GM12878 (cell line): ENCODE measurements at regions not wholly inside any gene's neighbourhood (a gene's known extent, or its start where the extent isn't known, plus 50 kb on each side); places are given as distances from the start of the nearest gene placed in this dataset.

ENCODE experiments used
- ATAC-seq: fragments of 200-7000 bp; cut with Tn5 transposase; 3 replicates; pipeline ENCODE4 v1.9.1; 2020; ENCODE audit warnings: mild to moderate bottlenecking, moderate library complexity
- BruUV-seq: library from RNA; stranded (reverse); fragments of 400-500 nt; replicated peaks from 2 replicates; lab custom pipeline; 2021; lab: Mats Ljungman, UMichigan
- CTCF ChIA-PET: fragments of 300-600 bp; sonication (Branson Sonifier 250); formaldehyde crosslinking; extraction: SDS; loops from one replicate; lab custom pipeline; 2021; ENCODE audit warnings: inconsistent platforms; lab: Yijun Ruan, JAX
- POLR2A ChIA-PET: fragments of 350-600 bp; formaldehyde crosslinking; extraction: SDS; loops from one replicate; lab custom pipeline; 2021; ENCODE audit warnings: inconsistent platforms; lab: Charles Lee
- RAD21 ChIA-PET: fragments of 300-600 bp; sonication (Branson Sonifier 250); formaldehyde crosslinking; loops from one replicate; lab custom pipeline; 2023; ENCODE audit warnings: antibody characterized with exemption; ENCODE audit not compliant: unreplicated experiment; lab: Charles Lee
- SMC1A ChIA-PET: fragments of 300-600 bp; sonication (Branson Sonifier 250); formaldehyde crosslinking; loops from one replicate; lab custom pipeline; 2023; ENCODE audit not compliant: unreplicated experiment, uncharacterized antibody; lab: Charles Lee
- DNase-seq: peaks from one replicate; pipeline ENCODE4 v3.0.0-alpha.2; 2011; ENCODE audit warnings: low read depth, low spot score
- FAIRE-seq: peaks from 3 replicates; lab custom pipeline; 2011; peaks lifted over from hg19 to GRCh38; lab: Jason Lieb, UNC
- H2AFZ ChIP-seq: 2 replicates; pipeline ENCODE4 v1.6.0; 2011; ENCODE audit warnings: low read depth, low read length, control low read depth; ENCODE audit not compliant: control insufficient read depth
- H3K27ac ChIP-seq: 2 replicates; pipeline ENCODE4 v1.5.1; 2011; ENCODE audit warnings: control low read depth; ENCODE audit not compliant: control insufficient read depth, insufficient read depth
- H3K27me3 ChIP-seq, 2 experiments: replicated peaks in 1 of 2; 2 replicates each; pipeline versions ENCODE4 v1.6.0 to v1.6.1; 2011; ENCODE audit warnings: low read length in 1 of 2; ENCODE audit not compliant: control insufficient read depth in 2 of 2, insufficient read depth in 2 of 2
- H3K36me3 ChIP-seq, 2 experiments: 2 replicates each; pipeline ENCODE4 v1.5.1; 2011; ENCODE audit warnings: low read length in 1 of 2; ENCODE audit not compliant: control insufficient read depth in 2 of 2, insufficient read depth in 2 of 2
- H3K4me1 ChIP-seq: 2 replicates; pipeline ENCODE4 v1.6.1; 2011; ENCODE audit warnings: mild to moderate bottlenecking, low read length, moderate library complexity, mixed read lengths; ENCODE audit not compliant: control insufficient read depth, insufficient read depth
- H3K4me2 ChIP-seq: 2 replicates; pipeline ENCODE4 v1.6.0; 2011; ENCODE audit warnings: control low read depth; ENCODE audit not compliant: control insufficient read depth, insufficient read depth
- H3K4me3 ChIP-seq: fragments of 200-600 bp; sonication (generic); 2 replicates; pipeline ENCODE4 v1.5.1; 2016
- H3K79me2 ChIP-seq: 2 replicates; pipeline ENCODE4 v1.6.0; 2011; ENCODE audit warnings: low read length; ENCODE audit not compliant: control insufficient read depth, insufficient read depth
- H3K9ac ChIP-seq: 2 replicates; pipeline ENCODE4 v1.8.0; 2011; ENCODE audit warnings: low read length, control low read depth, mixed read lengths; ENCODE audit not compliant: control insufficient read depth, insufficient read depth
- H3K9me3 ChIP-seq: replicated peaks from 3 replicates; pipeline ENCODE4 v1.5.1; 2011; ENCODE audit warnings: mild to moderate bottlenecking, low read length; ENCODE audit not compliant: control insufficient read depth, insufficient read depth
- H4K20me1 ChIP-seq: 2 replicates; pipeline ENCODE4 v1.6.0; 2011; ENCODE audit not compliant: control insufficient read depth, insufficient read depth
- CEBPB ChIP-seq, 2 experiments: fragments of 150-350 bp in 1 of 2; IDR thresholded peaks; 2 replicates each; pipeline ENCODE4 v1.6.1; 2012 to 2014; ENCODE audit warnings: low read depth in 2 of 2, low read length in 2 of 2, borderline replicate concordance in 1 of 2, inconsistent platforms in 1 of 2
- NFXL1 ChIP-seq: fragments of 450-650 bp; IDR thresholded peaks from 2 replicates; pipeline ENCODE4 v1.6.1; 2017; ENCODE audit warnings: antibody characterized with exemption, mild to moderate bottlenecking, borderline replicate concordance
- SMAD1 ChIP-seq: fragments of 450-650 bp; IDR thresholded peaks from 2 replicates; pipeline ENCODE4 v1.6.1; 2018; ENCODE audit warnings: mild to moderate bottlenecking, low read depth; ENCODE audit not compliant: partially characterized antibody
- TARDBP ChIP-seq: IDR thresholded peaks from 2 replicates; pipeline ENCODE4 v1.6.1; 2016; ENCODE audit warnings: borderline replicate concordance
- WGBS: methylation state at CpG from one replicate; pipeline ENCODE4 v1.1.6; 2016; ENCODE audit warnings: low lambda C conversion rate; ENCODE audit not compliant: insufficient replicate concordance, insufficient coverage; ENCODE audit errors: missing lambda C conversion rate; 5-methylcytosine and 5-hydroxymethylcytosine counted together
- in situ Hi-C: fragments of 300-500 bp; cut with MboI; formaldehyde crosslinking; loops from 9 replicates; pipeline ENCODE4 v1.14.3; 2018; ENCODE audit warnings: mixed read lengths
- intact Hi-C: fragments of 100-400 bp; cut with micrococcal nuclease; formaldehyde crosslinking; loops from one replicate; pipeline ENCODE4 v1.14.2; 2022; ENCODE audit not compliant: unreplicated experiment
- TF ChIP-seq, protein P1 (sequence below): fragments of 450-650 bp; conservative IDR thresholded peaks from 2 replicates; pipeline ENCODE4 v1.6.1; 2017; ENCODE audit warnings: mild to moderate bottlenecking, moderate library complexity

DNA sequence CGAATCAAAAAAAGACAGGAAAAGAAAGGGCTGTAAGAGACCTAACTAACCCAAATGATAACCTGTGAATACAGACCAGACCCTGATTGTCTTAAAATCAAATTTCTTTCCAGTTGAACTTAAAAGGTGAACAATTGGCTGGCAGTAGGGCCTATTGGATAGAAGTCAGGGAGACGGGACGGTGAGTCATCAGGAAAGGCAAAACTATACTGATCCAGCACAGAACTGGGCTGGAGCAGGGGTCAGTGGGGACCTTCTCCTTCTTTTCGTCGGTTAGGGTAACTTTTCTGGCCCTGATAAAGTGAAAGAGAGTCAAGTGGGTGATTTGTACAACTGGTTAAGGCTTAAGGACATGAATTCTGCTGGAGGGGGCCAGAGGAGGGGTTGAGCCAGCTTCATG lies 84.9 kb upstream of the OTX2 start:
- intact Hi-C loops = no loop called here
- BruUV-seq = no TSS peak
- H3K4me3 ChIP-seq = no peak overlapping the region
- no peaks in the 10 kb centered on the region; a peak in 2 of 4 replicates for H3K27me3 ChIP-seq
- FAIRE-seq (no peak), ATAC-seq (no peak), DNase-seq (no peak)
- no peaks in the 10 kb centered on the region for H3K4me1 ChIP-seq
- ChIA-PET SMC1A (no interaction called here), CTCF (no interaction called here), POLR2A (no interaction called here), RAD21 (no interaction called here)
- H4K20me1 ChIP-seq = no peaks in the 10 kb centered on the region
- H3K9ac ChIP-seq = no peak overlapping the region
- in situ Hi-C loops = no loop called here
- no peaks in the 10 kb centered on the region for H3K79me2 ChIP-seq
- H3K36me3 ChIP-seq = no peaks in the 10 kb centered on the region
- no peak overlapping the region for H3K4me2 ChIP-seq
- no peak for TF ChIP-seq SMAD1
- TF ChIP-seq, protein P1, sequence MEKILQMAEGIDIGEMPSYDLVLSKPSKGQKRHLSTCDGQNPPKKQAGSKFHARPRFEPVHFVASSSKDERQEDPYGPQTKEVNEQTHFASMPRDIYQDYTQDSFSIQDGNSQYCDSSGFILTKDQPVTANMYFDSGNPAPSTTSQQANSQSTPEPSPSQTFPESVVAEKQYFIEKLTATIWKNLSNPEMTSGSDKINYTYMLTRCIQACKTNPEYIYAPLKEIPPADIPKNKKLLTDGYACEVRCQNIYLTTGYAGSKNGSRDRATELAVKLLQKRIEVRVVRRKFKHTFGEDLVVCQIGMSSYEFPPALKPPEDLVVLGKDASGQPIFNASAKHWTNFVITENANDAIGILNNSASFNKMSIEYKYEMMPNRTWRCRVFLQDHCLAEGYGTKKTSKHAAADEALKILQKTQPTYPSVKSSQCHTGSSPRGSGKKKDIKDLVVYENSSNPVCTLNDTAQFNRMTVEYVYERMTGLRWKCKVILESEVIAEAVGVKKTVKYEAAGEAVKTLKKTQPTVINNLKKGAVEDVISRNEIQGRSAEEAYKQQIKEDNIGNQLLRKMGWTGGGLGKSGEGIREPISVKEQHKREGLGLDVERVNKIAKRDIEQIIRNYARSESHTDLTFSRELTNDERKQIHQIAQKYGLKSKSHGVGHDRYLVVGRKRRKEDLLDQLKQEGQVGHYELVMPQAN = no peak
- WGBS = 34% methylated on average over 5 of the region's 5 CpGs
- H2AFZ ChIP-seq = no peak overlapping the region
- no peak overlapping the region for H3K27ac ChIP-seq
- H3K9me3 ChIP-seq = no peaks in the 10 kb centered on the region

DNA sequence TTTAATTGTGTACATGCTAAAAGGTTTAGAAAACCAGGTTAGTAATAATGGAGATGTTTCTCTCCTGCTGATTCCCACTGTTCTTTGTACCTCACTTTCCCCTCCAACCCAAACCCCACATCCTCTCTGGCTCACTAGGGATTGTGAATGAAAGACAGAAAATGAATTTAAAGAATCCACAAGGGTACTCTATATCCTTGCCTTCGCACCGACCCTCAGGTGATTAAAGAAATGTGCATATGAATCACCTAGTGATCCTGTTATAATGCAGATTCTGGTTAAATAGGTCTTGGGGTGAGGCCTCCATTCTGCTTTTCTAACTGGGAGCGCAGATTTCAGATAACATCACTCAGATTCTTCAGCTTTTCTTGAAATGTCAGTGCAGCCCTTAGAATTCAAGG lies 84.3 kb upstream of the OTX2 start:
- RAD21 ChIA-PET = no interaction called here
- SMC1A ChIA-PET = no interaction called here
- Histone ChIP-seq H3K36me3 (no peaks in the 10 kb centered on the region), H3K79me2 (no peaks in the 10 kb centered on the region), H4K20me1 (no peaks in the 10 kb centered on the region), H3K4me1 (no peaks in the 10 kb centered on the region), H3K9me3 (no peaks in the 10 kb centered on the region), H3K27me3 (no peaks in the 10 kb centered on the region; a peak in 2 of 4 replicates), H3K27ac (no peak overlapping the region), H3K4me3 (no peak overlapping the region), H3K4me2 (no peak overlapping the region), H2AFZ (no peak overlapping the region), H3K9ac (no peak overlapping the region)
- CTCF ChIA-PET = no interaction called here
- in situ Hi-C loops (no loop called here), intact Hi-C loops (no loop called here)
- DNase-seq (no peak), FAIRE-seq (no peak), ATAC-seq (no peak)
- 34% methylated on average over 3 of the region's 3 CpGs for WGBS
- TF ChIP-seq TARDBP = no peak
- no peak for TF ChIP-seq CEBPB (IDR thresholded peaks at IDR 0.05; ENCODE audit: borderline replicate concordance in 1 of 2, low read depth in 2 of 2, low read length in 2 of 2)
- no peak for TF ChIP-seq NFXL1
- POLR2A ChIA-PET = no interaction called here
- BruUV-seq = no TSS peak
